DMS 273 (cell line): ENCODE measurements at regions not wholly inside any gene's neighbourhood (a gene's known extent, or its start where the extent isn't known, plus 50 kb on each side); places are given as distances from the start of the nearest gene placed in this dataset.
A peak's percentile ranks its signal among the peaks of the same experiment; 100 is the strongest.
"Not testable (repeated sequence)": the region's sequence is repeated elsewhere in the genome, so short reads cannot be mapped to it uniquely, and the experiment has no call there.

ENCODE experiments used
- DNase-seq: peaks from one replicate; lab custom pipeline; 2025; ENCODE audit not compliant: unreplicated experiment; lab: John Stamatoyannopoulos, UW

- no peak for DNase-seq
Observed at GRCh38 chr4:183374950-183375555, 52.8 kb upstream of the CLDN24 start.

- DNase-seq: no peak
Observed at GRCh38 chr4:183376381-183376780, 54.2 kb upstream of the CLDN24 start.

GRCh38 chr4:183377491-183377890 is 55.3 kb upstream of the CLDN24 start:
- DNase-seq: no peak

- DNase-seq: not testable (repeated sequence)
Observed at GRCh38 chr4:183378347-183378746, 56.1 kb upstream of the CLDN24 start.

GRCh38 chr4:183380901-183381300 is 58.7 kb upstream of the CLDN24 start:
- DNase-seq: no peak

GRCh38 chr4:183383606-183384005 is 60.8 kb upstream of the CDKN2AIP start:
- no peak for DNase-seq

- peak; percentile 2 for DNase-seq
Observed at GRCh38 chr4:183384516-183384915, 59.9 kb upstream of the CDKN2AIP start.

- no peak for DNase-seq
Observed at GRCh38 chr4:183384983-183385382, 59.5 kb upstream of the CDKN2AIP start.

- DNase-seq: no peak
Observed at GRCh38 chr4:183388021-183388420, 56.4 kb upstream of the CDKN2AIP start.

GRCh38 chr4:183388777-183389176 is 55.7 kb upstream of the CDKN2AIP start:
- DNase-seq: no peak

GRCh38 chr4:183390374-183390773 is 54.1 kb upstream of the CDKN2AIP start:
- DNase-seq: no peak

GRCh38 chr4:183391204-183391603 is 53.2 kb upstream of the CDKN2AIP start:
- DNase-seq: no peak

GRCh38 chr4:183392377-183392776 is 52.1 kb upstream of the CDKN2AIP start:
- no peak for DNase-seq

GRCh38 chr4:183393446-183393845 is 51.0 kb upstream of the CDKN2AIP start:
- no peak for DNase-seq

- no peak for DNase-seq
Observed at GRCh38 chr4:183394166-183394951, 50.1 kb upstream of the CDKN2AIP start.
